T-helper 2 cell treated with Interferon-gamma antibody and Interleukin-4, amounts not matched to agents 100 ng/mL and 5 ng/mL, for 36 hours (primary cell): ENCODE measurements at regions not wholly inside any gene's neighbourhood (a gene's known extent, or its start where the extent isn't known, plus 50 kb on each side); places are given as distances from the start of the nearest gene placed in this dataset.

ENCODE experiments used
- intact Hi-C: fragments of 100-400 bp; cut with micrococcal nuclease; formaldehyde crosslinking; loops from one replicate; pipeline ENCODE4 v1.15.1; 2023

GRCh38 chr3:124529826-124530571 lies 200.3 kb upstream of the UMPS start:
- intact Hi-C loops: no loop called here

DNA sequence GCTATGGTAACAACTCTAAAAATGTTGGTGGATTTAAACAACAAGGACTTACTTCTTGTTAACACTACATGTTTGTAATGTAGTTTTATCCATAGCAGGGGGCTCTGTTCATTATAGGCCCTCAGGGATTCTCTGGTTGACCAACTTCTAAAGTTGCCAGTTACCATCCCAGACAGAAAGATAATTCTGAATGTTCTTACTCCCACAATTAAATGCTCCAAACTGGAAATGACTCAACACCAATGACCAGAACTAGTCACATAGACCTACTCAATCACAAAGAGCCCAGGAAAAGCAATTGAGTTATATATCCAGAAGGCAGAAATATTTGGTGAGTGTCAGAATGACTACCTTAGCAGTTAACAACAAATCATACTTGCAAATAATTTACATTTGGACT lies 199.3 kb upstream of the UMPS start:
- intact Hi-C loops: no loop called here

DNA sequence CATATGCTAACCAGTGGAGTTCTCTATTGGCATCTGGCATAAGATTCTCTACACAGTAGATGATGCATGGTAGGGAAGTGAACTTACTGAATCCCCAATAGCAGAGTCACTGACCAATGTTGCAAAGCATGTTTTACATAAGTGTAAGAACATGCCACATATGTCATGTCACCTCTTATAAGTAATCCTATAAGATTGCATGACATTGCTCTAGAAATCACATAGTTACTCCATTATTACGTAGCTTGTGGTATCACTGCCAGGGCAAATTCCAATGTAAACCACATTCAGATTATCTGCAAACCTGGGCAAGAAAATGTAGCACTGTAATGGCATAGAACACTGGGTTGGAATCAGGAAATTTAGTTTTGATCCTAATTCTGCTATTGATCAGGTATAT lies 198.2 kb upstream of the UMPS start:
- intact Hi-C loops: no loop called here

GRCh38 chr3:124535306-124535705 lies 194.9 kb upstream of the UMPS start:
- intact Hi-C loops: no loop called here

GRCh38 chr3:124540550-124541211 lies 189.6 kb upstream of the UMPS start:
- intact Hi-C loops: no loop called here

DNA sequence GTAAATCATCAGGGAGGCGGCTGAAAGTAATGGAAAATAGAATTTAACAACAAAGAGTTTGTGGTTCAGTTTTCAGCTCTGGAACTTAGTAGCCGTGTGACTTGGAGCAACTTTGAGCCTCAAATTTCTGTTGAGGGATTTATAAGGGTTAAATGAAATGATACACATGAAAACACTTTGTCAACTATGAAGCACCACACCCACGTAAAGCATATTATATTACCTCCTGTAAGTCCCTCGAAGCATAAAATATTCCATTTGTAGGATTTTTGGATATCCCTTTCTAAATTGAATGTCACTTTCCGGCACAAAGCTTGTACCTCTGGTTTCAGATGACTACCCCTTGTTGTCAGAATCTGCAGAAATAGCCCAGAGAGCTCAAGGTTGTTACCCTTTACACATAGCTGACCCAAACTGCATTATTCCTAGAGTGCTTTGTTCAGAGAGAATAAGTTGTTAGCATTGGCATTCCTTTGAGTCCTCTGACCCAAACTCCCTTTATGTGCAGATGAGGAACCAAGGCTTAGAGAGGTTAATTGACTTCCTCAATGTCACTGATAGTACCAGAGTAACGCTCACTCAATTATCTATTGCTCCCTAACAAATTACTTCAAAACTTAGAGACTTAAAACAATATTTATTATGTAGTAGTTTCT lies 187.9 kb upstream of the UMPS start:
- intact Hi-C loops: no loop called here

- intact Hi-C loops: no loop called here
Observed at GRCh38 chr3:124545891-124546290, 184.4 kb upstream of the UMPS start.

DNA sequence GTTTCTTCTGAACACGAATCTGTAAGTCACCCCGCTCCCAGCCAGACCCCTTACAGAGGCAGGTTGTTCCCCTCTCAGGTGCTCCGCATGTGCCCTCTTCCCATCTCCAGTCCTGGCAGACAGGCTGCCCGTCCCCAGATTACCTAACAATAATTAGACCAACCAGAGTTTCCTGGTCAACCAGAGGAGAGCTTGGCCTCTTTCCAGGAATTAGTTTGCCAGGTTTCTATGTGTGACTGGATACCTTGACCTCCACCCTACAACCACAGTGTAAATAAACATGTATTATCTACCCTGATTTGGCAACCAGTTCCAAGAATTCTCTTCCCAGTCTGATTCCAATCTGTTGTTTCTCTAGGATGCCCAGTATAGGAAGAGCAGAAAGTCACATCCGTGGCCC lies 178.0 kb upstream of the UMPS start:
- intact Hi-C loops: loop anchor here (5.0 kb wide), 1 partner anchor 200 kb away; no protein-coding TSS in a partner anchor

GRCh38 chr3:124553178-124553577 lies 177.1 kb upstream of the UMPS start:
- intact Hi-C loops: loop anchor here (5.0 kb wide), 1 partner anchor 201 kb away; no protein-coding TSS in a partner anchor

- intact Hi-C loops: no loop called here
Observed at GRCh38 chr3:124556636-124557035, 173.6 kb upstream of the UMPS start.

GRCh38 chr3:124557433-124558232 lies 172.6 kb upstream of the UMPS start:
- intact Hi-C loops: no loop called here

DNA sequence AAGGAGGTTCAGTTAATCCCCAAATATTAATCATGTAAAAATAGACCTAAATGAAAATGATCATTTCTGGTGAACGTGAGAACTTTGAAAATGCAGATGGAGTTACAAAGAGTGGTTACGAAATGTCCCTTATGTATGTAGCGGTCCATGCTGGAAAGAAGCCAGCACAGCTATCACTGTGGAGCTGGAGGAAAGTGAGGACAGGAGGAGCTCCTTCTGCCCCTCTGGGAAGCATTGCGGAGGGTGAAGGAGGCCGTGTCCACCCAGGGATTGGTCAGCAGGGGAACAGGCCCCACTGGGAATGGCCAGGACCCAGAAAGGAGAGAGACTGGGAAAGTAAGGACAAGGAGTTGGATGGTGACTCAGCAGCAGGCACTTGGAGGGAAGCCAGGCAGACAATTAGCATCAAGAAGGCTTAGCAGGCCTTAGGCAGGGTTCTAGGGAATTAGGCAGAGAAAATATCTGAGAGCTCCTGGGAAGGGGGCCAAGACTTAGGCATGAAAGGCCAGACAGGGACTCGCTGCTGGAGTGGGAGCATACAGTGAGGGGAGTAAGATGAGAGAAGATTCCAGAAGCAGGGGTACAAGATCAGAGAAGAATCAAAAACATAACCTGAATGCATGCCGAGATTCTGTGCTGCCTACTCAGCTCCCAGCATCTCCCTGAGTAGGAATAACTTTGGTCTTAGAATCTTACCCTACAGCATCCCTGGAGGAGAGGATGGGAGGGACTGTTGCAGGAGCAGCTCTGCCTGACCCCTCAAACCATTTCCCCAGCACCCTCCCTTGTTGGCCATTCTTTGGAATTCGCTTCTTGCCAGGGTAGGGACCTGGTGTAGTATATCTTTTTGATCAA lies 171.0 kb upstream of the UMPS start:
- intact Hi-C loops: no loop called here

- intact Hi-C loops: no loop called here
Observed at GRCh38 chr3:124559846-124560574, 170.2 kb upstream of the UMPS start.

DNA sequence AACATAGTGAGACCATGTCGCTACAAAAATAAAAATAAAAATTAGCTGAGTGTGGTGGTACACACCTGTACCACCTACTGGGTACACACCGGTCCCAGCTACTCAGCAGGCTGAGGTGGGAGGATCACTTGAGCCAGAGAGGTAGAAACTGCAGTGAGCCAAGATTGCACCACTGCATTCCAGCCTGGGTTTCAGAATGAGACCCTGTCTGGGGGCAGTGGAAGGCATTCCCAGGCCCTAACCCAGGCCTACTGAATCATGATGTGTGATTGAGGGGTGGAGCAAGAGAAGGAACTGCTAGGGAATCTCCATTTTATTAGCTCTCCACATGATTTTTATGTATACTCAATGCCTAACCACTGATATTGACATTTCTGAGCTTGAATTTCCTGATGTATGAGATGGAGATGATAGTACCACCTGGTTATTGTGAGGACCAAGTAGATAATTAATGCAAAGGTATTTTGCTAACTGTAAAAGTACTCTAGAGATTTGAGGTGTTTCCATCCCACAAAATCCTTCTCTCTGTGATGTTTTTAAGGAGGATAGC lies 169.5 kb upstream of the UMPS start:
- intact Hi-C loops: no loop called here

- intact Hi-C loops: no loop called here
Observed at GRCh38 chr3:124562769-124563168, 167.5 kb upstream of the UMPS start.

DNA sequence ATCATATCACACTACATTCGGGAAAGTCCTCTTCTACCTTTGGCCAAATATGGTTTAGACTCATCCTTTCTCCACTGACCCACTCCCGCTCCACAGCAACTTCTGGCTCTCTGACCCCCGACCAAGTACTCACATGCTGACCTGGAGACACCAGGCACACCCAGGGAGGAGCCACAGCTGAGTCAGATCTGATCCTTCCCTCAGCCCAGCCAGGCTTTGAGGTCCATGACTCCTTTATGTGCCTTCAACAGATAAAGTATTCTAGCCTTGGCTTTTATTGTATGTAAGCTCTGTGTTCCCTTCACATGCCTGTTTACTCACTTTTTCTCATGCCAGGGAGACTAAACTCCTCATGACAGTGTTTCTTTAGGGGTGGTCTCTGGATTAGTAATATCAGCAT lies 166.9 kb upstream of the UMPS start:
- intact Hi-C loops: no loop called here

DNA sequence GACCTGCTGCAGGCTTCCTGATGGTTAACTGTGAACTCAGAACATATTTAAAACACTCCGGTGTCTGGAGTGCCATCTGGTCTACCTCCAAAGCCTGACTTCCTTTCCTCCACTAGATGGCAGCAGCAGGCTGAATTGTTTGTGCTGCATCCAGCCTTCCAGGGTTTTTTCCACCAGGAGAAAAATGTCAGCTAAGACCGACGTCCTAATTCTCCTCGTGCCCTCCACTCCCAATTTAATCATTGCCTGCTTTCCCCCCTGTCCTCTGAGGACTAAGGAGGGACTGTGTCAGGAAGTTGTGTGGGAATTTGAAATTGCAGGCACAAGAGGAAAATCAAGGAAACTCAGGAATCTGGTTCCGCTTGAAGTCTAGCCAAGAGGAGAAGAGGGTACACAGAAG lies 165.2 kb upstream of the UMPS start:
- intact Hi-C loops: loop anchor here (1.0 kb wide), 1 partner anchor 124 kb away; no protein-coding TSS in a partner anchor

GRCh38 chr3:124565551-124565950 lies 164.7 kb upstream of the UMPS start:
- intact Hi-C loops: loop anchor here (1.0 kb wide), 1 partner anchor 124 kb away; no protein-coding TSS in a partner anchor

DNA sequence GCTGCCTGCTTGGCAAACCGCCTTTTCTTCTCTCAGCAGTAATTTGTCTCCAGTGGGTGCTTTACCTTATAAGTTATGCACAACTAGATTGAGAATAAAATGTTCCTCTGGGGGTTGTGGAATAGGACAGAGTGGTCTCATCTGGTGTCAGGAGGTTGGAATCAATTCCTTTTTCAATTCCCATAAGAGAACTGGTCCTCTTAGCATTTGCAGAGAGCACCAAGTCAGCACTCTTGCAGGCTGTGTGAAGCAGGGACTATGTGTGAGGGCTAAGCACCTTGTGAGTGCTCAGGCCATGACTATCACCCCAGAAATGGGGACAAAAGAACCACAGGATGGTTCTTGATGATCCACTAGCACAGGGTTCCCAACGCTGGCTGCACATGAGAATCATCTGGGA lies 163.6 kb upstream of the UMPS start:
- intact Hi-C loops: no loop called here

- intact Hi-C loops: no loop called here
Observed at GRCh38 chr3:124567179-124567578, 163.1 kb upstream of the UMPS start.
